ENCODE measurements at regions not wholly inside any gene's neighbourhood (a gene's known extent, or its start where the extent isn't known, plus 50 kb on each side); places are given as distances from the start of the nearest gene placed in this dataset.

DNA sequence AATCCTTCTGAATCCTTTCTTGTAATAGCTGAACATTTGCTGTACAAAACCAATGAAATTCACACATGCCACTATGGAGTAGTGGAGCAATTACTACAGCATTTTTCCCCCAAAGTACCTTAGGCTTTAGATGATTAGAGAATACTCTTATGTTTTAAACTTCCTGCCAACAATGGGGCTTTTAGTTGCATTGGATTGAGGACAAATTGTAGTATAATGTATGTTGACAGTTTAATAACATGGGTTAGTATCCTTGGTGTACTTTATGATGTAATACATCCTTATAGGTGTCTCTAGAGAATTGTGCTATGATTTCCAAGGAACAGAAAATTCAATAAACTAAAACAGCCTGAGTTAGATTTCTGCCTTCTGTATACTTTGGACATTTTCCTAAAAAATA, 422.7 kb upstream of the GRAMD2B start:
- Histone ChIP-seq H3K9me2 (ENCODE audit: insufficient read depth, low read length) (no peaks in the 10 kb centered on the region), H3K4me3 (ENCODE audit: low read depth, low read length, poor library complexity, severe bottlenecking) (no peak overlapping the region), H3K9me3 (ENCODE audit: low read length) (no peaks in the 10 kb centered on the region), H3K4me2 (ENCODE audit: low read length) (no peak overlapping the region), H3K79me2 (ENCODE audit: insufficient read depth, low read depth, low read length) (no peaks in the 10 kb centered on the region), H3K36me3 (ENCODE audit: insufficient read depth, low read length) (no peaks in the 10 kb centered on the region), H4K20me1 (ENCODE audit: insufficient read depth, low read length) (no peaks in the 10 kb centered on the region), H3K27ac (ENCODE audit: low read depth, low read length, poor library complexity, severe bottlenecking) (no peak overlapping the region), H3K4me1 (ENCODE audit: insufficient read depth, low read length, poor library complexity, severe bottlenecking) (no peaks in the 10 kb centered on the region), H2AFZ (ENCODE audit: low read length) (no peak overlapping the region)
- intact Hi-C loops (cut with micrococcal nuclease; ENCODE audit: unreplicated experiment): no loop called here
- no peak for DNase-seq (ENCODE audit: low spot score)
- BruUV-seq (replicated peaks): no TSS peak
- ChIA-PET CTCF (ENCODE audit: unreplicated experiment) (no interaction called here), POLR2A (no interaction called here)
- TF ChIP-seq EZH2phosphoT487 (IDR thresholded peaks at IDR 0.05; ENCODE audit: borderline replicate concordance, low read depth, low read length): no peak
- TF ChIP-seq, protein P1, sequence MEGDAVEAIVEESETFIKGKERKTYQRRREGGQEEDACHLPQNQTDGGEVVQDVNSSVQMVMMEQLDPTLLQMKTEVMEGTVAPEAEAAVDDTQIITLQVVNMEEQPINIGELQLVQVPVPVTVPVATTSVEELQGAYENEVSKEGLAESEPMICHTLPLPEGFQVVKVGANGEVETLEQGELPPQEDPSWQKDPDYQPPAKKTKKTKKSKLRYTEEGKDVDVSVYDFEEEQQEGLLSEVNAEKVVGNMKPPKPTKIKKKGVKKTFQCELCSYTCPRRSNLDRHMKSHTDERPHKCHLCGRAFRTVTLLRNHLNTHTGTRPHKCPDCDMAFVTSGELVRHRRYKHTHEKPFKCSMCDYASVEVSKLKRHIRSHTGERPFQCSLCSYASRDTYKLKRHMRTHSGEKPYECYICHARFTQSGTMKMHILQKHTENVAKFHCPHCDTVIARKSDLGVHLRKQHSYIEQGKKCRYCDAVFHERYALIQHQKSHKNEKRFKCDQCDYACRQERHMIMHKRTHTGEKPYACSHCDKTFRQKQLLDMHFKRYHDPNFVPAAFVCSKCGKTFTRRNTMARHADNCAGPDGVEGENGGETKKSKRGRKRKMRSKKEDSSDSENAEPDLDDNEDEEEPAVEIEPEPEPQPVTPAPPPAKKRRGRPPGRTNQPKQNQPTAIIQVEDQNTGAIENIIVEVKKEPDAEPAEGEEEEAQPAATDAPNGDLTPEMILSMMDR (conservative IDR thresholded peaks at IDR 0.05; ENCODE audit: low read length): no peak

DNA sequence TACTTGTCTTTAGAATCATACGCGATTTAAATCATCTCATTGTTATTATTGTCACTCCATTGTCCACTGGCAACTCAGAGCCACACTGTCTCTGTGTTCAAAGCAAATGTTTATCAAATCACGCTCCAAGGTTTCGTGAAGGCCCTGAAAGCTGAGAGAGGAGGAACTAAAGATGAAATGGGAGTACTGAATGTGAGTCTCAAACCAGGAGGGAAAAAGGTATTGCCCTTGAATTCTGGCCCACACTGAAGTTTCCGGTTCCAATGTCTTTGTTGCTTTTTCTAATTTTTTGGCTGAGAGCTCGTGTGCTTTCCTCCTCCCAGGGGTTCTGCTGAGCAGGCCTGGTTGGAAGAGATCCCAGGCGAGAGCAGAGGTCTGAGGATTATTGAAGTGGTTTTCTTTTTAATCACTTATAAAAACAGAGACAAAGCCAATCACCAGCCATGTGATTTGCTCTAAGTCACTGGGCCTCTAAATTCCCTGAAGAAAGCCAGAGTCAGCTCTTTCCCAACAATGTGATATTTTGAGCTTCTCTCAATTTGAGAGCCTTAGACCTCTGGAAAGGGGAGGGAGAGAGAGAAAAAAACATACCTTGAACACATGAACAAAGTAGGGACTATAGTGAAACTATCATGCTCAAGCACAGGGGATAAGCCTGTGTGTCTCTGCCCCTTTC, 420.8 kb upstream of the GRAMD2B start:
- POLR2A ChIA-PET: interaction anchor here (0.6 kb wide), 1 partner anchor 9 kb away, joined by 3 read pairs; no protein-coding TSS in a partner anchor
- no peak overlapping the region for H2AFZ ChIP-seq (ENCODE audit: low read length)
- no peak overlapping the region for H3K4me2 ChIP-seq (ENCODE audit: low read length)
- no peak overlapping the region for H3K4me3 ChIP-seq (ENCODE audit: low read depth, low read length, poor library complexity, severe bottlenecking)
- no peaks in the 10 kb centered on the region for H3K36me3 ChIP-seq (ENCODE audit: insufficient read depth, low read length)
- no peaks in the 10 kb centered on the region for H3K4me1 ChIP-seq (ENCODE audit: insufficient read depth, low read length, poor library complexity, severe bottlenecking)
- no peak overlapping the region for H3K27ac ChIP-seq (ENCODE audit: low read depth, low read length, poor library complexity, severe bottlenecking)
- no peaks in the 10 kb centered on the region for H3K9me2 ChIP-seq (ENCODE audit: insufficient read depth, low read length)
- no peak for DNase-seq (ENCODE audit: low spot score)
- no peaks in the 10 kb centered on the region for H3K9me3 ChIP-seq (ENCODE audit: low read length)
- TF ChIP-seq, protein P1 (conservative IDR thresholded peaks at IDR 0.05; ENCODE audit: low read length): no peak
- TF ChIP-seq EZH2phosphoT487 (IDR thresholded peaks at IDR 0.05; ENCODE audit: borderline replicate concordance, low read depth, low read length): no peak
- intact Hi-C loops (cut with micrococcal nuclease; ENCODE audit: unreplicated experiment): no loop called here
- H4K20me1 ChIP-seq (ENCODE audit: insufficient read depth, low read length): no peaks in the 10 kb centered on the region
- CTCF ChIA-PET (ENCODE audit: unreplicated experiment): no interaction called here
- H3K79me2 ChIP-seq (ENCODE audit: insufficient read depth, low read depth, low read length): no peaks in the 10 kb centered on the region
- BruUV-seq (replicated peaks): no TSS peak

DNA sequence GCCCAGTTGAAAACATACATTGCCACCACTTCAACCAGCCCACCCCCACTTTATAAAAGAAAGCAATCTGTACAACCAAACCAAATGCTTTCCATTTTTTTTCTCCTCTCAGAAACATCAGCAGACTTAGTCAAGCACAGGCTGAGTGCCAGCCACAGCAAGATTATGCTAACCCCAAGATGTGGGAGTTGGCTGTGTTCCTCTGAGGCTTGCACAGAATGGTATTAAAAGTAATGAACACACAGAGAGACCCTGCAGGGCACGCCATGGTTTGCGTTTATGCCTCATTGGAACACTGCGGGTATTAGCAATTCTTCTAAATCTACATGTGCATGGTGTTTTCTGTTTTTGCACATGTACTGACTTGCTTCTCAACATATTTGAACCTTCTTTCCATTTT, 419.9 kb upstream of the GRAMD2B start:
- ChIA-PET CTCF (ENCODE audit: unreplicated experiment) (no interaction called here), POLR2A (interaction anchor here (0.5 to 0.7 kb wide), 2 partner anchors 33 to 366 kb away, joined by 3 read pairs; no protein-coding TSS in a partner anchor)
- BruUV-seq (replicated peaks): no TSS peak
- Histone ChIP-seq H3K4me1 (ENCODE audit: insufficient read depth, low read length, poor library complexity, severe bottlenecking) (no peaks in the 10 kb centered on the region), H3K27ac (ENCODE audit: low read depth, low read length, poor library complexity, severe bottlenecking) (no peak overlapping the region), H2AFZ (ENCODE audit: low read length) (no peak overlapping the region), H3K79me2 (ENCODE audit: insufficient read depth, low read depth, low read length) (no peaks in the 10 kb centered on the region), H3K9me2 (ENCODE audit: insufficient read depth, low read length) (no peaks in the 10 kb centered on the region), H3K36me3 (ENCODE audit: insufficient read depth, low read length) (no peaks in the 10 kb centered on the region), H3K4me2 (ENCODE audit: low read length) (no peak overlapping the region), H3K4me3 (ENCODE audit: low read depth, low read length, poor library complexity, severe bottlenecking) (no peak overlapping the region), H4K20me1 (ENCODE audit: insufficient read depth, low read length) (no peaks in the 10 kb centered on the region), H3K9me3 (ENCODE audit: low read length) (no peaks in the 10 kb centered on the region)
- intact Hi-C loops (cut with micrococcal nuclease; ENCODE audit: unreplicated experiment): no loop called here
- no peak for DNase-seq (ENCODE audit: low spot score)
- TF ChIP-seq EZH2phosphoT487 (IDR thresholded peaks at IDR 0.05; ENCODE audit: borderline replicate concordance, low read depth, low read length): no peak
- TF ChIP-seq, protein P1 (conservative IDR thresholded peaks at IDR 0.05; ENCODE audit: low read length): no peak
